Left lung (tissue), 4 donors: ENCODE measurements at regions not wholly inside any gene's neighbourhood (a gene's known extent, or its start where the extent isn't known, plus 50 kb on each side); places are given as distances from the start of the nearest gene placed in this dataset.

ENCODE experiments used
- ATAC-seq: fragments of 200-7000 bp; cut with Tn5 transposase; one replicate; pipeline ENCODE4 v1.9.1; 2020; ENCODE audit warnings: moderate library complexity
- DNase-seq, 4 donors: peaks; one replicate each; pipeline ENCODE4 v3.0.0-alpha.2; 2013 to 2020
- H3K27ac ChIP-seq, 2 donors: fragments of 200-600 bp; sonication (generic) in 1 of 2; one replicate each; pipeline versions ENCODE4 v1.5.0 to v1.8.0; 2020 to 2021
- H3K27me3 ChIP-seq, 2 donors: fragments of 200-600 bp; sonication (generic) in 1 of 2; one replicate each; pipeline versions ENCODE4 v1.5.0 to v1.8.0; 2020 to 2021
- H3K36me3 ChIP-seq, 2 donors: fragments of 200-600 bp; sonication (generic) in 1 of 2; one replicate each; pipeline versions ENCODE4 v1.5.0 to v1.8.0; 2020 to 2021
- H3K4me1 ChIP-seq, 2 donors: fragments of 200-600 bp; one replicate each; pipeline ENCODE4 v1.8.0; 2021
- H3K4me3 ChIP-seq, 2 donors: fragments of 200-600 bp; sonication (generic) in 1 of 2; one replicate each; pipeline versions ENCODE4 v1.5.0 to v1.8.0; 2020 to 2021; ENCODE audit warnings: mild to moderate bottlenecking in 1 of 2
- H3K9me3 ChIP-seq, 2 donors: fragments of 200-600 bp; sonication (generic) in 1 of 2; one replicate each; pipeline versions ENCODE4 v1.5.0 to v1.8.0; 2020 to 2021
- intact Hi-C, 2 donors: fragments of 100-400 bp; cut with DNase I; formaldehyde crosslinking; loops; one replicate each; pipeline versions ENCODE4 v1.11.2 to v1.14.2; 2022
- TF ChIP-seq, protein P1 (sequence below), 2 donors: fragments of 200-600 bp; sonication (generic) in 1 of 2; IDR thresholded peaks; one replicate each; pipeline versions ENCODE4 v1.5.0 to v1.8.0; 2021; ENCODE audit warnings: antibody characterized with exemption in 2 of 2
- donor health status: DM: no; HTN: yes; CAD: no.
- donor health status: DM: no; HTN: no; CAD: no.

DNA sequence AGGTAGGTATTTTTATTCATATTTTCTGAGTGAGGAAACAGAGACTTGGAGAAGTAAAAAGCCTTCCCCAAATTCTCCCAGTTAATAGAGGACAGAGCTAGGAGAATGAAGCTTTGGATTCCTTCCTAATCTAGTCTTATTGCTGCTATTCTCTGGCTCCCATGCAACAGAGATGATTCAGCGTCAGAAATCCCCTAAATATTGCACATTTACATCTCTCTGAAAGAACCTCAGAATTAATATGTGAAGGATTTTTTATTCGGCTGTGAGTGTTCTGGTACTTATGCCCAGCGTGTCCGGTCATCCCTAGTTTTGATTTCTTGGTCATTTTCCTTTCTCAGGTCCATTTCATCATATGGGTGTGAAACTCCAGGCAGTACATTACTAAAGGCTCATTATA is 91.2 kb upstream of the SESTD1 start:
- intact Hi-C loops = no loop called here
- no peak for ATAC-seq
- Histone ChIP-seq H3K27me3 (no peaks in the 10 kb centered on the region), H3K4me3 (no peak overlapping the region), H3K4me1 (no peaks in the 10 kb centered on the region), H3K9me3 (no peaks in the 10 kb centered on the region), H3K36me3 (no peaks in the 10 kb centered on the region), H3K27ac (no peak overlapping the region)
- TF ChIP-seq, protein P1, sequence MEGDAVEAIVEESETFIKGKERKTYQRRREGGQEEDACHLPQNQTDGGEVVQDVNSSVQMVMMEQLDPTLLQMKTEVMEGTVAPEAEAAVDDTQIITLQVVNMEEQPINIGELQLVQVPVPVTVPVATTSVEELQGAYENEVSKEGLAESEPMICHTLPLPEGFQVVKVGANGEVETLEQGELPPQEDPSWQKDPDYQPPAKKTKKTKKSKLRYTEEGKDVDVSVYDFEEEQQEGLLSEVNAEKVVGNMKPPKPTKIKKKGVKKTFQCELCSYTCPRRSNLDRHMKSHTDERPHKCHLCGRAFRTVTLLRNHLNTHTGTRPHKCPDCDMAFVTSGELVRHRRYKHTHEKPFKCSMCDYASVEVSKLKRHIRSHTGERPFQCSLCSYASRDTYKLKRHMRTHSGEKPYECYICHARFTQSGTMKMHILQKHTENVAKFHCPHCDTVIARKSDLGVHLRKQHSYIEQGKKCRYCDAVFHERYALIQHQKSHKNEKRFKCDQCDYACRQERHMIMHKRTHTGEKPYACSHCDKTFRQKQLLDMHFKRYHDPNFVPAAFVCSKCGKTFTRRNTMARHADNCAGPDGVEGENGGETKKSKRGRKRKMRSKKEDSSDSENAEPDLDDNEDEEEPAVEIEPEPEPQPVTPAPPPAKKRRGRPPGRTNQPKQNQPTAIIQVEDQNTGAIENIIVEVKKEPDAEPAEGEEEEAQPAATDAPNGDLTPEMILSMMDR (IDR thresholded peaks at IDR 0.05) = no peak
- DNase-seq = no peak

DNA sequence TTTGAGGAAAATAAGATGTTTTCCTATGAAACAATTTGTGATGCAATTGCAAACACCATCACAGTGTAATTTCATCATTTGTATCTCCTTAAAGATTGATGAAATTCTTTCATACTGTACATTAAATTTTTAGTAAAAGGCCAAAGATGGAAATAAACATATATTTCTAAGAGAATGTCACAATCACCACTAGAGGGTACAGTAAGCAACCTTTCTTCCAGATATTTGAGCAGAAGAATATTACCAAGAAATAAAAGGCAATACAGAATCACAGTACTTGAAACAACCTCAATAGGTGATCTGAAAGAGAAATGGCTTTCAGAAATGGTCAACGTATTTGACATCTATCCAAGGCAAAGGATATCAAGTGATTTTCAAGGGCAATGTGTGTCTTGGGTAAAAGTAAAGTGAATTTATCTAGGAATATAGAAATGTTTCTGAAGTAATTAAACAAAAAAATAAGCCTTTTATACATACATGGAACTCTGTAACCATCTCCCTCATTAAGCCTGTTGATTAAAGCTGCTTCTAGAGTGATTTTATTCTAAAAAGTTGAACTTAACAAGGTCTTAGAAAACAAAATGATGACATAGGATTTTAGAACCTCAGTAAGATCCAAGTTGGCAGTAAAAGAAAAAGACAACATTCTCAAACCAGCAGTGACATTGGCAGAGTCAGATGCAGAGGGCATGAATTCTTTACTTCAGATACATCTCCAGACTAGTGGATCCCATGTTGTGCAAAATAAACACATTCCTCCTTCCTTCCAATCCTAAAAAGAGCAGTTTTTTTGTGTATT is 90.3 kb upstream of the SESTD1 start:
- DNase-seq (no peak), ATAC-seq (no peak)
- Histone ChIP-seq H3K9me3 (no peaks in the 10 kb centered on the region), H3K4me1 (no peaks in the 10 kb centered on the region), H3K27me3 (no peaks in the 10 kb centered on the region), H3K4me3 (no peak overlapping the region), H3K27ac (no peak overlapping the region), H3K36me3 (no peaks in the 10 kb centered on the region)
- intact Hi-C loops = no loop called here
- TF ChIP-seq, protein P1 (IDR thresholded peaks at IDR 0.05) = no peak

DNA sequence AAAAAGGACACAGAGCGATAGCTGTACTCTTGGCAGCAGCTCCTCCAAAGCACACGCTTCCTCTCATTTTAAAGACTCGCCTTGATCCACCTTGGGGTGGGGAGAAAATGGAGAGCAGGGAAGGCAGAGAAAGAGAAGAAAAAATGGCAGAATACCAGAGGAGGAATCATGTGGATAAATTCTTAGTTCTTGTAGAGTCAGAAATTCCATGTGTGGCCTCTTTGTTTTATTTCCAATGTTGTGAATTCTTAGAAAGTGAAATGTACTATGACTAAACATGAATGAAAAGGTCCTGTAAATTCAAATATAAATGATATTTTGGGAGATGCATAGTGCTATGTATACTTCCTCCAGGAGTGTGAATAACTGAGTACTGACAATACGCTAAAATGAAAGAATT is 89.7 kb upstream of the SESTD1 start:
- intact Hi-C loops = no loop called here
- H3K36me3 ChIP-seq = no peaks in the 10 kb centered on the region
- no peak overlapping the region for H3K27ac ChIP-seq
- no peak for DNase-seq
- H3K4me3 ChIP-seq = no peak overlapping the region
- H3K27me3 ChIP-seq = no peaks in the 10 kb centered on the region
- ATAC-seq = no peak
- TF ChIP-seq, protein P1 (IDR thresholded peaks at IDR 0.05) = no peak
- H3K9me3 ChIP-seq = no peaks in the 10 kb centered on the region
- no peaks in the 10 kb centered on the region for H3K4me1 ChIP-seq

DNA sequence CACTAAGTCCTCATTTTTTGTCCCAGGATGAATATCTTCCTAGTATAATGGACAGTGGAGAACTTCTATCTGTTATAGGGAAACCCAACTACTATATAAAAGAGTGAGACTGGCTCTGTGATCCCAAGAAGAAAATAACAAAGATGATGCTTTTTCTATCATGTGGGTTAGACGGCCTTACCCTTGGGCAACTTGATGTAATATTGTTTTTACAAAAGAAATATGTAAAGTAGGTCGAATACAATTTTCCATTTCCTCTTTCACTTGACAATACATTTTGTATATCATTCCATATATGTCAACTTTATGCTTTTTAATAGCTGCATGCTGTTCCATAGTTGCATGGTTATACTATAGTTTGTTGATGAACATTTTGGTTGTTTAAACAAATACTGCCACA is 87.5 kb upstream of the SESTD1 start:
- no peaks in the 10 kb centered on the region for H3K9me3 ChIP-seq
- no peaks in the 10 kb centered on the region for H3K27me3 ChIP-seq

DNA sequence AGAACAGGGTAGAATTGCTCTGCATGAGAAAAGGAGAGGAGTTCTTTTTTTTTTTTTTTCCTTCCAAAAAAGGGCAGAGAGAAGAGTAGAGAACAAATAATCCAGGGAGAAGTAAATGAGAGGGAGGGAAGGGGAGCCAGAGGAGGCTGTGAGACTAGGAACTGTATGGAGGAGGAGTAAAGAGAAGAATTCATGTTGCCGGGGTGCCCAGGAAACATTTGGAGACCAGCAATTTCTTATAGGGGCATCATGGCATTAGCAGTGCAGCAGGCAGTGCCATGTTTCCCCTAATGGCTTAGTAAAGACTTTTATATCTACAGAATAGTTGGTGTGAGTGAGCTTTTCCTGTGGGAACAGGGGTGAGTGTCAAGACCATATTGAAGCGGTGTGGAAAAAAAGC is 86.4 kb upstream of the SESTD1 start:
- H3K36me3 ChIP-seq = no peaks in the 10 kb centered on the region
- H3K4me3 ChIP-seq = no peak overlapping the region
- no peak for DNase-seq
- H3K4me1 ChIP-seq = no peaks in the 10 kb centered on the region
- intact Hi-C loops = no loop called here
- no peak for ATAC-seq
- H3K27me3 ChIP-seq = no peaks in the 10 kb centered on the region
- H3K27ac ChIP-seq = no peak overlapping the region
- TF ChIP-seq, protein P1 (IDR thresholded peaks at IDR 0.05) = no peak
- H3K9me3 ChIP-seq = no peaks in the 10 kb centered on the region

More for the DNA sequence above, 87.5 kb upstream of the SESTD1 start:
- Histone ChIP-seq H3K36me3 (no peaks in the 10 kb centered on the region), H3K27ac (no peak overlapping the region), H3K4me1 (no peaks in the 10 kb centered on the region), H3K4me3 (no peak overlapping the region)
- no peak for ATAC-seq
- intact Hi-C loops = no loop called here
- no peak for DNase-seq
- TF ChIP-seq, protein P1 (IDR thresholded peaks at IDR 0.05) = no peak
